ENCODE measurements at regions not wholly inside any gene's neighbourhood (a gene's known extent, or its start where the extent isn't known, plus 50 kb on each side); places are given as distances from the start of the nearest gene placed in this dataset.

DNA sequence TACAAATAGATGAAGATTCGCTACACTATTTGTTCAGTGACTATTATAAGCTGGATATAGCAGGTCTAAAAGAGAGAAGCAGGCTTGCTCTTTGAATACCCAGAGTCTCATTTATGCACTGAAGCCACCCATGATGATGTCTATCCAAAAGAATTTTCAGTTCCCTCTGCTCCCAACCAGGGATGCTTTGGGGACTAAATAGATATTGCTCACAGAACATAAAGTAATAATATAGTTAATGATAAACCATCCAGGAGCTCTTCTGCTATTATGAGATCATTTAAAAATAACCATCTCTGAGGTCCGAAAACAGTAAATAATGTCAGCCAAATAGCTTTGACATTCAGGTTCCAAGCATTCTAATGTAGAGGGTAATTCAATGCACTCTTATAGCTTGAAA is 875.4 kb downstream of the SORCS3 start:
- intact Hi-C loops (cut with micrococcal nuclease) = no loop called here
- WGBS, 2 experiments (ENCODE audit: extremely low coverage in 2 of 2, insufficient read length in 1 of 2) = no CpG with 5 or more reads among the region's 2 CpGs
- ChIA-PET CTCF (no interaction called here), POLR2A (ENCODE audit: unreplicated experiment) (no interaction called here)
- Histone ChIP-seq H3K18ac (ENCODE audit: low read depth, low read length) (no peak overlapping the region), H2AK9ac (replicated peaks; ENCODE audit: low read depth, low read length, poor library complexity) (no peak overlapping the region), H2AK5ac (ENCODE audit: low read depth, low read length) (no peak overlapping the region), H2AFZ (replicated peaks; ENCODE audit: low read length, poor library complexity) (no peak overlapping the region), H3K27ac (ENCODE audit: insufficient read depth, low read length) (no peak overlapping the region), H4K91ac (ENCODE audit: insufficient read depth, low read depth, low read length) (no peak overlapping the region), H3K4me1 (ENCODE audit: control insufficient read depth, insufficient read depth, low read length) (no peaks in the 10 kb centered on the region), H3K14ac (replicated peaks; ENCODE audit: low read depth, low read length) (no peak overlapping the region), H3K23ac (ENCODE audit: low read depth, low read length) (no peak overlapping the region), H4K20me1 (ENCODE audit: insufficient read depth, low read length) (no peaks in the 10 kb centered on the region), H3K4ac (ENCODE audit: low read depth, low read length) (no peak overlapping the region), H3K9me3 (ENCODE audit: control insufficient read depth, insufficient read depth, low read length) (no peaks in the 10 kb centered on the region), H3K79me1 (ENCODE audit: low read depth in 1 of 2, low read length in 2 of 2) (no peaks in the 10 kb centered on the region), H2BK15ac (ENCODE audit: low read depth, low read length) (no peak overlapping the region), H2BK20ac (ENCODE audit: low read depth, low read length) (no peak overlapping the region), H3K9ac (ENCODE audit: low read depth, low read length) (no peak overlapping the region), H3K4me2 (ENCODE audit: low read depth, low read length) (no peak overlapping the region), H3K36me3 (ENCODE audit: control insufficient read depth, insufficient read depth, low read length) (no peaks in the 10 kb centered on the region), H2BK120ac (ENCODE audit: low read depth, low read length) (no peak overlapping the region), H2BK5ac (ENCODE audit: low read depth, low read length, poor library complexity, severe bottlenecking) (no peak overlapping the region), H3K4me3 (ENCODE audit: insufficient read depth, low read depth, low read length) (no peak overlapping the region), H4K5ac (ENCODE audit: low read depth, low read length) (no peak overlapping the region), H3K27me3 (ENCODE audit: control insufficient read depth, insufficient read depth, low read length) (no peaks in the 10 kb centered on the region), H3K56ac (ENCODE audit: extremely low read depth, insufficient read depth, low read length) (no peak overlapping the region), H3K9me1 (ENCODE audit: insufficient read depth, low read length) (no peaks in the 10 kb centered on the region), H4K8ac (ENCODE audit: low read depth in 2 of 2, low read length in 2 of 2) (no peak overlapping the region)
- in situ Hi-C loops (cut with MboI; ENCODE audit: low sequenced_read_pairs) = no loop called here
- no peak for ATAC-seq (ENCODE audit: low read depth)
- DNase-seq = no peak
- TF ChIP-seq NFE2L2 (IDR thresholded peaks at IDR 0.05; ENCODE audit: low read depth, low read length) = no peak
- TF ChIP-seq MAFK (IDR thresholded peaks at IDR 0.05; ENCODE audit: low read depth, low read length) = no peak
- no peak for TF ChIP-seq BHLHE40 (IDR thresholded peaks at IDR 0.05; ENCODE audit: low read depth, low read length)
- TF ChIP-seq MXI1 (IDR thresholded peaks at IDR 0.05; ENCODE audit: borderline replicate concordance, low read depth, low read length) = no peak
- no peak for TF ChIP-seq RCOR1 (IDR thresholded peaks at IDR 0.05; ENCODE audit: insufficient replicate concordance, low read length)
- TF ChIP-seq POLR2A (IDR thresholded peaks at IDR 0.05; ENCODE audit: low read depth, low read length) = no peak
- TF ChIP-seq FOS (IDR thresholded peaks at IDR 0.05; ENCODE audit: low read depth, low read length) = no peak
- TF ChIP-seq, protein P1, sequence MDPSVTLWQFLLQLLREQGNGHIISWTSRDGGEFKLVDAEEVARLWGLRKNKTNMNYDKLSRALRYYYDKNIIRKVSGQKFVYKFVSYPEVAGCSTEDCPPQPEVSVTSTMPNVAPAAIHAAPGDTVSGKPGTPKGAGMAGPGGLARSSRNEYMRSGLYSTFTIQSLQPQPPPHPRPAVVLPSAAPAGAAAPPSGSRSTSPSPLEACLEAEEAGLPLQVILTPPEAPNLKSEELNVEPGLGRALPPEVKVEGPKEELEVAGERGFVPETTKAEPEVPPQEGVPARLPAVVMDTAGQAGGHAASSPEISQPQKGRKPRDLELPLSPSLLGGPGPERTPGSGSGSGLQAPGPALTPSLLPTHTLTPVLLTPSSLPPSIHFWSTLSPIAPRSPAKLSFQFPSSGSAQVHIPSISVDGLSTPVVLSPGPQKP (IDR thresholded peaks at IDR 0.05; ENCODE audit: borderline replicate concordance, low read depth, low read length) = no peak
- TF ChIP-seq SMC3 (IDR thresholded peaks at IDR 0.05; ENCODE audit: low read depth, low read length) = no peak
- TF ChIP-seq MAZ (IDR thresholded peaks at IDR 0.05; ENCODE audit: borderline replicate concordance, low read depth, low read length) = no peak
- no peak for TF ChIP-seq RFX5 (IDR thresholded peaks at IDR 0.05; ENCODE audit: low read depth, low read length)
- TF ChIP-seq CHD1 (IDR thresholded peaks at IDR 0.05; ENCODE audit: low read depth, low read length) = no peak
- TF ChIP-seq, protein P2, sequence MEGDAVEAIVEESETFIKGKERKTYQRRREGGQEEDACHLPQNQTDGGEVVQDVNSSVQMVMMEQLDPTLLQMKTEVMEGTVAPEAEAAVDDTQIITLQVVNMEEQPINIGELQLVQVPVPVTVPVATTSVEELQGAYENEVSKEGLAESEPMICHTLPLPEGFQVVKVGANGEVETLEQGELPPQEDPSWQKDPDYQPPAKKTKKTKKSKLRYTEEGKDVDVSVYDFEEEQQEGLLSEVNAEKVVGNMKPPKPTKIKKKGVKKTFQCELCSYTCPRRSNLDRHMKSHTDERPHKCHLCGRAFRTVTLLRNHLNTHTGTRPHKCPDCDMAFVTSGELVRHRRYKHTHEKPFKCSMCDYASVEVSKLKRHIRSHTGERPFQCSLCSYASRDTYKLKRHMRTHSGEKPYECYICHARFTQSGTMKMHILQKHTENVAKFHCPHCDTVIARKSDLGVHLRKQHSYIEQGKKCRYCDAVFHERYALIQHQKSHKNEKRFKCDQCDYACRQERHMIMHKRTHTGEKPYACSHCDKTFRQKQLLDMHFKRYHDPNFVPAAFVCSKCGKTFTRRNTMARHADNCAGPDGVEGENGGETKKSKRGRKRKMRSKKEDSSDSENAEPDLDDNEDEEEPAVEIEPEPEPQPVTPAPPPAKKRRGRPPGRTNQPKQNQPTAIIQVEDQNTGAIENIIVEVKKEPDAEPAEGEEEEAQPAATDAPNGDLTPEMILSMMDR (conservative IDR thresholded peaks at IDR 0.05; ENCODE audit: low read depth, low read length) = no peak
- TF ChIP-seq RAD21 (IDR thresholded peaks at IDR 0.05; ENCODE audit: low read length) = no peak
- TF ChIP-seq, protein P3, sequence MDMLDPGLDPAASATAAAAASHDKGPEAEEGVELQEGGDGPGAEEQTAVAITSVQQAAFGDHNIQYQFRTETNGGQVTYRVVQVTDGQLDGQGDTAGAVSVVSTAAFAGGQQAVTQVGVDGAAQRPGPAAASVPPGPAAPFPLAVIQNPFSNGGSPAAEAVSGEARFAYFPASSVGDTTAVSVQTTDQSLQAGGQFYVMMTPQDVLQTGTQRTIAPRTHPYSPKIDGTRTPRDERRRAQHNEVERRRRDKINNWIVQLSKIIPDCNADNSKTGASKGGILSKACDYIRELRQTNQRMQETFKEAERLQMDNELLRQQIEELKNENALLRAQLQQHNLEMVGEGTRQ (IDR thresholded peaks at IDR 0.05; ENCODE audit: low read depth, low read length) = no peak
- no peak for TF ChIP-seq CEBPB (IDR thresholded peaks at IDR 0.05; ENCODE audit: low read depth, low read length)
- dilution Hi-C loops (cut with HindIII; ENCODE audit: low sequenced_read_pairs, unreplicated experiment) = no loop called here
- no TSS peak for BruUV-seq (replicated peaks)
